Activated CD4-positive, alpha-beta T cell treated with anti-CD3 and anti-CD28 coated beads, Interleukin-2, amount 50 U/mL, for 24 hours (primary cell): ENCODE measurements at regions not wholly inside any gene's neighbourhood (a gene's known extent, or its start where the extent isn't known, plus 50 kb on each side); places are given as distances from the start of the nearest gene placed in this dataset.
"Not testable (repeated sequence)": the region's sequence is repeated elsewhere in the genome, so short reads cannot be mapped to it uniquely, and the experiment has no call there.

ENCODE experiments used
- DNase-seq, 2 donors: peaks; one replicate each; pipeline ENCODE4 v3.0.0-alpha.2; 2020; ENCODE audit warnings: low read depth in 1 of 2, low spot score in 1 of 2

GRCh38 chr2:83217854-83218253, 1241.2 kb downstream of the SUCLG1 start:
- no peak for DNase-seq

- no peak for DNase-seq
These were observed 1262.9 kb downstream of the SUCLG1 start for GRCh38 chr2:83196225-83196624.

DNA sequence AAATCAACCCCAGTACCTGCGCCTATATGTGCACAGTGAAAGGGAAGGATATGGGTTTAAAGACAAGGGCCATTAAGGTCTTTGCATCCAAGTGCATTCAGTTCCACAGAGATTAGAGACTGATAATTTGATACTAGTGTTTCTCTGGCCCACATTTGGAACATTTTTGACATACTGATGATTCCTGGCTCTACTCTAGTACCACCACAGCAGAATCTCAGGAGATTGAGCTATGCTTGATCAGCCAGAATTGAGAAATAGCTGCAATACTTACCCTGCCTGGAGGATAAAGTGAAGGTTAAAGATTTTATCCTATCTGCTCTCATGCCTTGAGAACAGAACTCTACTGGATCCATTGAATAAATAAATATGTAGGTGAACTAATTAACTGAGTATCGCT, 1267.8 kb downstream of the SUCLG1 start:
- no peak for DNase-seq

- DNase-seq = no peak
These were observed 1272.8 kb downstream of the SUCLG1 start for GRCh38 chr2:83186105-83186760.

GRCh38 chr2:83180862-83181530, 1278.1 kb downstream of the SUCLG1 start:
- not testable (repeated sequence) for DNase-seq

DNA sequence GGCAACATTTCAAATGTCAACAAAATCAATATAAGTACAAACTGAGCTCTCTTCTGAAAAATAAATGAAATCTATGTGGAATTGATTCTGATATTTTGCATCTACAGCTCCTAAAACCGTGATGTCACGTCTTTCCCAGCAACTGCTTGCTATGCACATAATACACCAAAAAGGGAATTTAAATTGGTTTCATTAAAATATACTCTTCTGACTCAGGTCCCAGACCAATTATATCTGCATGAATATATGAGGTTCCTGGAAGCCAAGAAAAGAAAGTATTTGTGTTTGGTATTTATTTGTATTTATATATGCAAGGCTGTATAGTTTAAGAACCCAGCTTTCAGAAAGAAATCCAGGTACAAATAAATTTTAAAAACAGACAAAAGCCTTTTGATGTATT, 1282.5 kb downstream of the SUCLG1 start:
- no peak for DNase-seq

- no peak for DNase-seq
These were observed 1286.2 kb downstream of the SUCLG1 start for GRCh38 chr2:83172841-83173240.

DNA sequence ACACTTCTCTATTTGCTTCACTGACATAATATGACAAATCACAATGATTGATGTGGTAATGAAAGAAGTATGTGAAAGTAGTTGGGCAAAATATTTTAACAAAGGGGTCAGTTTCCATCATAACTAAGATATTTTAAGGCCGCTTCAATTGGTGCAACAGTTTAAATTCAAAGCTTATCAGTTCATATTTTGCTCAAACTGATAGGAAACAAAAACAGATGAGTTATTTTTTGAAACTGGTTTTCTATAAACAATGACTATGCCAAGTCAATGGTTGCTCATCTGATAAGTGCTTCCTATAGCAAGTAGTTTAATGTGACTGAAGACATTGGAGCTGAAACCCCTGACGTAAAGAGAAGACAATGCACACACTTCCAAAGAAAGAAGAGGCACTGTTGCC, 1290.7 kb downstream of the SUCLG1 start:
- DNase-seq = no peak

GRCh38 chr2:83162421-83162820, 1296.7 kb downstream of the SUCLG1 start:
- no peak for DNase-seq

DNA sequence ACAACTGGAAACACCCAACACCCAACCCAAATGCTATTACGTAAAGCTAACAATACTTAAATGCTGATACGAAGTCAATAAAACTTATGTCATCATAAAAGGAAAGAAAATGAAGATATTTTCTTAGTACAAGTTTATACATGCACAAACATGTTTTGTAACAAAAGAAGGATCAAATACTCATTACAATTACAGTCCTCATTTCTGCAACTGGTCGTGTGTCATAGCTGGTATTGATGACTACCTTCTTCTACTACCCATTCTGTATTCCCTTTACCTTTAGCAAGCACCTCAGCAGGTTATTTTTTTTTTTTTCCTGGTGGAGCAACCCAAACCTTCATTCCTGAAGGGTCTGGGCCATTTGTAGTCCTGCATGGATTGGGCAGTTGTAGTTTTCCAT, 1298.5 kb downstream of the SUCLG1 start:
- no peak for DNase-seq

GRCh38 chr2:83155826-83156225, 1303.3 kb downstream of the SUCLG1 start:
- DNase-seq = no peak

DNA sequence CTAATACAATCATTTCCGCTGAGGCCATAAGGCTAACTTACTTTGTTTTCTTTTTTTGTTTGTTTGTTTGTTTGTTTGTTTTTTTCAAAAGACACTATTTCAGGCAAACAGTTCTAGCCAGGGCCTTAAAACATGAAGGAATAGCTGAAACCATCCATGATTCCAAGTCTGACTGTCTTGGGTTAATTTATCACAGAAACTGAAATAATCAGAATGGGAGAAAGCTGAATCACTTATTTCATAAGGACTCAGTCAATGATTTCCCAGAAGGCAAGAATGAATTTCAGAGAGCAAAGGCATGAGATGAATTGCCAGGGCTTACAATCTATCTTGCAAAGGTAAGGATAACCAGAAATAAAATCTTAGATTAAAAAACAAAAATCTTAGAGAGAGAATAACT, 1315.1 kb downstream of the SUCLG1 start:
- DNase-seq = no peak

DNA sequence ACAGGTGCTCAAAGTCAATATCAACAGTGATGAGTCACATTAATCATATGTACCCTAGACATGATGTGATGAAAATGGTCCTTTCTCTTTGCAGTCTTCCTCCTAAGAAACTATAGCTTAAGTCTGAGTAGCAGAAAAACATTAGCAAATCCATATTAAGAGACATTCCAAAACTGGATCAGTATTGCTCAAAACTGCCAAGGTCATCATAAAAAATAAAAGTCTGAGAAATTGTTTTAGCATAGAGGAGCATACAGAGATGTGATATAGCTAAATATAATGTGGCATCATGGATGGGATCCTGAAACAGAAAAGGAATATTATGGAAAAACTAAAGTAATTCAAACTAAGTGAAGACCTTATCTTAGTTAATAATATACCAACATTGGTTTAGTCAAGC, 1316.1 kb downstream of the SUCLG1 start:
- DNase-seq = no peak

- DNase-seq = no peak
These were observed 1343.5 kb downstream of the SUCLG1 start for GRCh38 chr2:83115606-83116005.

GRCh38 chr2:83115155-83115554, 1343.9 kb downstream of the SUCLG1 start:
- DNase-seq = no peak

DNA sequence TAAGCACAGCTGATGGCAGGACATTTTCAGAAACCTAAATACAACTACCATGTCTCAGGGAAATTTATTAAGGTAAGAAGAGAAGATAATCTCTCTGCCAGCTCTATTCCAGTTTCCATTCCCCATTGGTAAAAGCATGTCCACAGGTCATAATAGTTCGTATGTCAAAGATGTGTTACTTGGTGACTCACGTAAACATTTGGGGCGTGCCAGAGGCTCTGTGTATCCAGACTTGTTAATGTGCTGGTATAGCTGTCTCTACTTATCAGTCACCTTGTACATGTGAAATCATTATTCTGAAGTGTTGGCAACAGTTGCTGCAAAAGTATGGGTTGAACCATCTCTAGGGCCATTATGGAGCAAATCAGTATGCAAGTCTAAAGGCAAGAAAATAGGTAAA, 1345.1 kb downstream of the SUCLG1 start:
- no peak for DNase-seq

- no peak for DNase-seq
These were observed 1346.2 kb downstream of the SUCLG1 start for GRCh38 chr2:83112858-83113257.

- no peak for DNase-seq
These were observed 1349.8 kb downstream of the SUCLG1 start for GRCh38 chr2:83109284-83109683.

DNA sequence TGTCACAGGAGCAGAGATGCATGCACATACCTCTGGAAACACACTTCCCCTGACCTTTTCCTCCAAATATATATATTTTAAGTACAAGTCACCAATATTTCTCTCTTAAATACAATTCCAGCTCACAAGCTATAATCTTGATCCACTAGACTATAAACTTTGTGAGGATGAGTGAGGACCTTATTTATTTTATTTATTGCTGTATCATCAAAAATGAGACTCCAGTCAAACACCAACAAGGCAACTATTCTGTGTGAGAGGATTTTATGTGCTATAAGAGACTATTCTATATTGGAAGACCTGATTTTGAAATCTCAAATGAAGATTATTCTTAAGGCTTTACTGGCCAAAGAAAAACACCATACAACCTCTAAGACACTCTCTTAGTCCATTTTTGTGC, 1352.2 kb downstream of the SUCLG1 start:
- no peak for DNase-seq

GRCh38 chr2:83104202-83104601, 1354.9 kb downstream of the SUCLG1 start:
- DNase-seq = no peak

DNA sequence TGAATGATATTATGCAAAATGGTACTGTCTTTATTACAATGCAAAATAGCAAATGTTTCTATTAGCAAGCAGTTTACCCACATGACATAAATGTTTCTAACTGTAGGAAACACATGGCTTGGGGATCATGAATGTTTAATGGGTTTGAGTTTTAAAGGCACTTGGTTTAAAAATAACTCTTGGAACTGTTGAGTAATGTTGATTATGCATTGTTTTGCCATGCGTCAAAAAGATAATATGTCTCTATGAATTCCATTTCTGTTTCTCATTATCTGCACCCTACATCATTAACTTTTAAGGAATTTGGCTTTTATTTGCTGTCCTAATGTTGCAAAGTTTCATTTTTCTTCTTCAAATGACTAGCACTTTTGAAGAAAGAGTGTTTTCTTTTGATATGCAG, 1355.5 kb downstream of the SUCLG1 start:
- no peak for DNase-seq

DNA sequence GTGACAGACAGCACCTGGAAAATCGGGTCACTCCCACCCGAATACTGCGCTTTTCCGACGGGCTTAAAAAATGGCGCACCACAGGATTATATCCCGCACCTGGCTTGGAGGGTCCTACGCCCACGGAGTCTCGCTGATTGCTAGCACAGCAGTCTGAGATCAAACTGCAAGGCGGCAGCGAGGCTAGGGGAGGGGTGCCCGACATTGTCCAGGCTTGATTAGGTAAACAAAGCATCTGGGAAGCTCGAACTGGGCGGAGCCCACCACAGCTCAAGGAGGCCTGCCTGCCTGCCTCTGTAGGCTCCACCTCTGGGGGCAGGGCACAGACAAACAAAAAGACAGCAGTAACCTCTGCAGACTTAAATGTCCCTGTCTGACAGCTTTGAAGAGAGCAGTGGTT, 1370.0 kb downstream of the SUCLG1 start:
- DNase-seq = not testable (repeated sequence)

DNA sequence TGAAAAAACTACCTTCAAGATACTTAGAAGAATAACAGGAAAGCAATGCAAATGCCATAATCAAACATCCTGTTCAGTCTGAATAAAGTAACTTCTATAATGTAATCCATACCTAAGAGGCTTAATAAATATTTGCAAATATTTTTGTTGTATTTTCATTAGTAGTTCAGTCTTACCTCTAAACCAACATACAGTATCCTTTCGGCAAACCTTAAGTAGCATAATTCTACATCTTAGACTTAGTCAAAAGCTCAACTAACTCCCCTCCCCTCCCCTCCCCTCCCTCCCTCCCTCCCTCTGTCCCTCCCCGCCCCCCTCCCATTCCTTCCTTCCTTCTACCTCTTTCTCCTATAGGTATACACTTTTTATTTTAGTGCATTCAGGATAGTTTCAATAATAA, 1373.2 kb downstream of the SUCLG1 start:
- no peak for DNase-seq
